NB4 (cell line): ENCODE measurements at regions not wholly inside any gene's neighbourhood (a gene's known extent, or its start where the extent isn't known, plus 50 kb on each side); places are given as distances from the start of the nearest gene placed in this dataset.
"Not testable (repeated sequence)": the region's sequence is repeated elsewhere in the genome, so short reads cannot be mapped to it uniquely, and the experiment has no call there.

Experiments
- CTCF ChIP-seq: IDR thresholded peaks from one replicate; pipeline ENCODE4 v1.5.1; 2012; ENCODE audit warnings: low read depth, low read length
- MAX ChIP-seq: IDR thresholded peaks from 2 replicates; pipeline ENCODE4 v1.6.1; 2011; ENCODE audit warnings: low read depth, low read length
- MYC ChIP-seq: IDR thresholded peaks from 2 replicates; pipeline ENCODE4 v1.6.1; 2011; ENCODE audit warnings: low read depth, low read length
- POLR2A ChIP-seq: IDR thresholded peaks from 2 replicates; pipeline ENCODE4 v1.6.1; 2011; ENCODE audit warnings: mild to moderate bottlenecking; ENCODE audit not compliant: insufficient read length; ENCODE audit errors: extremely low read depth

GRCh38 chr3:143181977-143182376 is 62.4 kb downstream of the CHST2 start:
- not testable (repeated sequence) for TF ChIP-seq CTCF, MAX, POLR2A, MYC
